Ovary (tissue), 7 donors: ENCODE measurements at regions not wholly inside any gene's neighbourhood (a gene's known extent, or its start where the extent isn't known, plus 50 kb on each side); places are given as distances from the start of the nearest gene placed in this dataset.

Experiments used
- DNase-seq, 5 donors: peaks; one replicate each; pipeline ENCODE4 v3.0.0-alpha.2; 2019 to 2020
- H3K27ac ChIP-seq, 2 donors: fragments of 200-600 bp; one replicate each; pipeline versions ENCODE4 v1.5.1 to v1.8.0; 2019 to 2022
- H3K27me3 ChIP-seq: fragments of 200-600 bp; one replicate; pipeline ENCODE4 v1.8.0; 2022
- H3K36me3 ChIP-seq: fragments of 200-600 bp; sonication (generic); one replicate; pipeline ENCODE4 v1.5.1; 2019
- H3K4me1 ChIP-seq: one replicate; pipeline ENCODE4 v1.8.1; 2013; ENCODE audit warnings: mild to moderate bottlenecking, moderate library complexity; ENCODE audit not compliant: insufficient read depth
- H3K4me3 ChIP-seq: fragments of 200-600 bp; sonication (generic); one replicate; pipeline ENCODE4 v1.5.1; 2017
- H3K9me3 ChIP-seq, 2 donors: fragments of 200-600 bp in 1 of 2; sonication (generic) in 1 of 2; one replicate each; pipeline versions ENCODE4 v1.5.1 to v1.8.1; 2013 to 2019; ENCODE audit warnings: mild to moderate bottlenecking in 1 of 2, moderate library complexity in 1 of 2
- EP300 ChIP-seq: sonication (generic); formaldehyde crosslinking; IDR thresholded peaks from one replicate; pipeline ENCODE4 v1.6.1; 2017; ENCODE audit warnings: antibody characterized with exemption
- POLR2A ChIP-seq: fragments of 450-650 bp; IDR thresholded peaks from one replicate; pipeline ENCODE4 v1.6.1; 2017; ENCODE audit warnings: antibody characterized with exemption, mild to moderate bottlenecking, moderate library complexity
- WGBS, 3 donors: extraction: QIAGEN DNeasy Blood & Tissue Kit in 1 of 3; methylation state at CpG; one replicate each; pipeline versions ENCODE4 v1.1.5 to v1.1.7; 2013 to 2017; 5-methylcytosine and 5-hydroxymethylcytosine counted together
- intact Hi-C, 4 donors: fragments of 100-400 bp; cut with DNase I; formaldehyde crosslinking; loops; one replicate each; pipeline versions ENCODE4 v1.11.0 to v1.15.1; 2022 to 2023
- TF ChIP-seq, protein P1 (sequence below), 3 donors: fragments of 450-650 bp in 2 of 3; fragments of 200-600 bp in 1 of 3; IDR thresholded peaks; one replicate each; pipeline versions ENCODE4 v1.5.1 to v1.8.0; 2016 to 2022; ENCODE audit warnings: antibody characterized with exemption in 3 of 3, mild to moderate bottlenecking in 1 of 3
- donor health status: DM: no; HTN: no; CAD: no; lungs with moderate emphysema.
- donor health status: DM: no; HTN: no; CAD: no.
- donor health status: Bipolar disorder and iron deficiency.
- donor health status: DM: no; HTN: no; CAD: no.
- donor health status: DM: yes; HTN: yes; CAD: no.

DNA sequence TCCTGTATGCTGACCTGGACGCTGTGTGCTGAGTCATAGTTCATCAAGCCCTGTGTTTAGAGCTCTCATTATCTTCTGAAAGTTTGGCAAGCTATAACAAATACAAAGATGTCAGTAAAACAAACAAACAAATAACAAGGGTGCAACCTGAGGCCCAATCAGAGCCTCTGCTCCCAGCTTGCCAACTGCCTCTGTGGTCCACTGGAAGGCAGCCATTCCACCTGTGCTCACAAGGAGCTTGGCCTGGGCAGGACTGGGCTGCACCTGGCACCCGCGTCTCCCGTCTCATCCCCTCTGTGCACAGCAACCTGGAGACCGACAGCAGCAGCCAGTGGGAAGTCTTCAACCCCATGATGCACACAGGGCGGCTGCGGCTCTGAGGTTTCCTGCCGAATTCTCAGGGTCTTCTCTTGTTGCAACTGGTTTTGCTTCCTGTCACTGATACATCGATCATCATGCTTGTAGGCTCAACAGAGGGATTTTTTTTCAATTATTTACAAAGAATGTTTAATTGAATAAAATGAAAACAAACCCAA, 97.8 kb downstream of the TMEM18 start:
- Histone ChIP-seq H3K4me3 (no peak overlapping the region), H3K9me3 (peaks cover 0 to 4% of the 10 kb centered on the region in 2 donors), H3K27ac (no peak overlapping the region), H3K4me1 (no peaks in the 10 kb centered on the region), H3K27me3 (no peaks in the 10 kb centered on the region), H3K36me3 (no peaks in the 10 kb centered on the region)
- no peak for DNase-seq
- no peak for TF ChIP-seq POLR2A
- TF ChIP-seq, protein P1, sequence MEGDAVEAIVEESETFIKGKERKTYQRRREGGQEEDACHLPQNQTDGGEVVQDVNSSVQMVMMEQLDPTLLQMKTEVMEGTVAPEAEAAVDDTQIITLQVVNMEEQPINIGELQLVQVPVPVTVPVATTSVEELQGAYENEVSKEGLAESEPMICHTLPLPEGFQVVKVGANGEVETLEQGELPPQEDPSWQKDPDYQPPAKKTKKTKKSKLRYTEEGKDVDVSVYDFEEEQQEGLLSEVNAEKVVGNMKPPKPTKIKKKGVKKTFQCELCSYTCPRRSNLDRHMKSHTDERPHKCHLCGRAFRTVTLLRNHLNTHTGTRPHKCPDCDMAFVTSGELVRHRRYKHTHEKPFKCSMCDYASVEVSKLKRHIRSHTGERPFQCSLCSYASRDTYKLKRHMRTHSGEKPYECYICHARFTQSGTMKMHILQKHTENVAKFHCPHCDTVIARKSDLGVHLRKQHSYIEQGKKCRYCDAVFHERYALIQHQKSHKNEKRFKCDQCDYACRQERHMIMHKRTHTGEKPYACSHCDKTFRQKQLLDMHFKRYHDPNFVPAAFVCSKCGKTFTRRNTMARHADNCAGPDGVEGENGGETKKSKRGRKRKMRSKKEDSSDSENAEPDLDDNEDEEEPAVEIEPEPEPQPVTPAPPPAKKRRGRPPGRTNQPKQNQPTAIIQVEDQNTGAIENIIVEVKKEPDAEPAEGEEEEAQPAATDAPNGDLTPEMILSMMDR (IDR thresholded peaks at IDR 0.05): no peak
- no peak for TF ChIP-seq EP300
- 77 to 90% (median 83%) methylated on average over 9 of the region's 9 CpGs for WGBS, 3 donors
- intact Hi-C loops: no loop called here

DNA sequence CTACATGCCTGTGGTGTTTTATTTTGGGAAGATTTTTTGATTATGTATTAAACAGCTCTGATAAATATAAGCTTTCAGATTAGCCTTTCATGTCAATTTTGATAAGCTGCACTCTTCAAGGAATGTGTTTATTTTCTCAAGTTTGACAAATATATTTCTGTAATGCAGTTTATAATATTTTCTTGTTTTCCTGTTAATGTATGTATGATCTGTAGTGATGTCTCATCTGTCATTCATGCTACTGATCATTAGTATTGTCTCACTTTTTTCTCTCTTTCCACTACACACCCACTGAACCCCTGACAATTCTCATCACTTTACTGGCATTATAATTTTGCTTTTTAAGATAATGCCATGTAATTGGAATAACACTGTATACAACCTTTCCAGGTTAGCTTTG, 100.9 kb downstream of the TMEM18 start:
- no peaks in the 10 kb centered on the region for H3K4me1 ChIP-seq
- intact Hi-C loops: no loop called here
- H3K27ac ChIP-seq: no peak overlapping the region
- DNase-seq: no peak
- peaks cover 0 to 4% of the 10 kb centered on the region in 2 donors for H3K9me3 ChIP-seq
- H3K36me3 ChIP-seq: no peaks in the 10 kb centered on the region
- no peak for TF ChIP-seq EP300
- TF ChIP-seq, protein P1 (IDR thresholded peaks at IDR 0.05): no peak
- no peak for TF ChIP-seq POLR2A
- H3K27me3 ChIP-seq: no peaks in the 10 kb centered on the region
- no peak overlapping the region for H3K4me3 ChIP-seq

DNA sequence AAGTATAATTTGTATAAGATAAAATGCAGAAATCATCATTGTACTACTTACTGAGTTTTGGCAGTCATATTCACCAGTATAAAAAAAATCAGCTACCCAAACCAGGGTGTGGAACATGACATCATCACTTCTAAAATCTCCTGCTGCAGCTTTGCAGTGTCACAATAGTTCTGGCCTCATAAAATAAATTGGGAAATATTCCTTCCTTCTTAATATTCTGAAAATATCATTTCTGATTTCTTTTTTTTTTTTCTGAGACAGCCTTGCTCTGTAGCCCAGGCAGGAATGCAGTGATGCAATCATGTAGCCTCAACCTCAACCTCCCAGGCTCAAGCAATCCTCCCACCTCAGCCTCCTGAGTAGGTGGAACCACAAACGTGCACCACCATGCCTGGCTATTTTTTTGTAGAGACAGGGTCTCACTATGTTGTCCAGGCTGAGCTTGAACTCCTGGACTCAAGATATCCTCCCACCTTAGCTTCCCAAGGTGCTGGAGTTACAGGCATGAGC, 101.4 kb downstream of the TMEM18 start:
- H3K27me3 ChIP-seq: no peaks in the 10 kb centered on the region
- intact Hi-C loops: no loop called here
- no peak overlapping the region for H3K4me3 ChIP-seq
- H3K9me3 ChIP-seq: peaks cover 0 to 4% of the 10 kb centered on the region in 2 donors
- H3K27ac ChIP-seq: no peak overlapping the region
- DNase-seq: no peak
- TF ChIP-seq EP300 (no peak), POLR2A (no peak)
- TF ChIP-seq, protein P1 (IDR thresholded peaks at IDR 0.05): no peak
- 57 to 70% (median 70%) methylated on average over 1 of the region's 1 CpG for WGBS, 3 donors
- H3K36me3 ChIP-seq: no peaks in the 10 kb centered on the region
- no peaks in the 10 kb centered on the region for H3K4me1 ChIP-seq

DNA sequence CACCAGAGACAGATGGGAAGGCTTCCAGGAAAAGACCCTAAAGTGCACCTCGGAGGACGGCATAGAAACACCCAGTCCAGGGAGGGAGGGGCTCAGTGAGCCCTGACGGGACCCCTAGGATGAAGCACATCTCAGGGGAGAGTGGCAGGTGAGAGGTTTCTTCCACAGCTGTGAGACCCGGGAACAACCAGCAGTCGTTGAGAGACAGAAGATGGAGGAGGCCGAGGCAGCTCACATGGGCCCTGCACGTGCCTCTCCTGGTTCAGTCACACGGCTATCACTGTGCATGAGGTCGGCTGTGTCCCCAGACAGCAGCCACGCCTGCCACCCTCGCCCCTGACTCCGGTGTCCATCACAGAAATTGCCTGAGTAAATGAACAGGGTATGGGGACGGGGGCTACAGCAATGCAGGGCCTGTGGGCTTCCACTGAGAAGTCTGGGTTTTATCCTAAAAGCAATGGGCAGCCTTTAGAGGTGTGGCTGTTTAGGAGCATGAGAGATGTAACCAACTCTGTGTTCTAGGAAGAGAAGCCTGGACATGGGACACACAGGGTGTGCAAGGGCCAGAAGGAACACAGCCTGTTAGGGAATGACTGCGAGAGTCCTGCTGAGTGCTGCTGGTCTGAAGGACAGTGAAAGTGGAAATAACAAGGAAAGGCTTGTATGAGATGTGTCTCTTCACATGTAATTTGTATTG, 102.0 kb downstream of the TMEM18 start:
- H3K9me3 ChIP-seq: peaks cover 0 to 4% of the 10 kb centered on the region in 2 donors
- no peak overlapping the region for H3K27ac ChIP-seq
- no peak for DNase-seq
- 86 to 92% (median 87%) methylated on average over 14 of the region's 14 CpGs for WGBS, 3 donors
- H3K27me3 ChIP-seq: no peaks in the 10 kb centered on the region
- no peaks in the 10 kb centered on the region for H3K4me1 ChIP-seq
- no peak overlapping the region for H3K4me3 ChIP-seq
- no peaks in the 10 kb centered on the region for H3K36me3 ChIP-seq
- intact Hi-C loops: no loop called here
- TF ChIP-seq EP300: no peak
- TF ChIP-seq POLR2A: no peak
- TF ChIP-seq, protein P1 (IDR thresholded peaks at IDR 0.05): no peak
